ENCODE measurements at regions not wholly inside any gene's neighbourhood (a gene's known extent, or its start where the extent isn't known, plus 50 kb on each side); places are given as distances from the start of the nearest gene placed in this dataset.

DNA sequence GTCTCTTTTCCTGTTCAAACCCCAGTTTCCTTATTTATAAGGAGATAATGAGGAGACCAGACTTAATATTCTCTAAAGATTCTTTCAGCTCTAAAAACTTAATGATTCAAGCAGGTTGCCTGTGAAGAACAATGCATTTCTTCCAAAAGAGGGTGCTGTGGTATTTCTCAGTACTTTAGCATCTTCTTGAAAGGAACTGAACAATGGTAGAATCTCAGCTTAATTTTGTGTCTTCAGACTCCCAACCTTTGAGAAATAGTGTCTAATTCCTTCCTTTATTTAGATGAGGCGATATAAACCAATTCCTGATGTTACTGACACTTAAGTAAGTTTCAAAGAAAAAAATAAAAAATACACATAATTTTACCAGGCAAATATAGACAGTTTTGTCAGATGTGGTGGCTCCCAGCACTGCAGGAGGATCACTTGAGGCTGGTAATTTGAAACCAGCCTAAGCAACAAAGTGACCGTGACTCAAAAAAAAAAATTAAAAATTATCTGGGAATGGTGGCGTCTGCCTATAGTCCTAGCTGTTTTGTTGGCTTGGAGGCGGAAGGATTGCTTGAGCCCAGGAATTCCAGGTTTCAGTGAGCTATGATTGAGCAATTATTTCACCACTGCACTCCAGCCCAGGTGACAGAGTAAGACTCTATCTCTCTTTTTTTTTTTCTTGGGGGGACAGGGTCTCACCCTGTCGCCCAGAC, 76.9 kb upstream of the PSMA6 start:
- TF ChIP-seq, protein P1, sequence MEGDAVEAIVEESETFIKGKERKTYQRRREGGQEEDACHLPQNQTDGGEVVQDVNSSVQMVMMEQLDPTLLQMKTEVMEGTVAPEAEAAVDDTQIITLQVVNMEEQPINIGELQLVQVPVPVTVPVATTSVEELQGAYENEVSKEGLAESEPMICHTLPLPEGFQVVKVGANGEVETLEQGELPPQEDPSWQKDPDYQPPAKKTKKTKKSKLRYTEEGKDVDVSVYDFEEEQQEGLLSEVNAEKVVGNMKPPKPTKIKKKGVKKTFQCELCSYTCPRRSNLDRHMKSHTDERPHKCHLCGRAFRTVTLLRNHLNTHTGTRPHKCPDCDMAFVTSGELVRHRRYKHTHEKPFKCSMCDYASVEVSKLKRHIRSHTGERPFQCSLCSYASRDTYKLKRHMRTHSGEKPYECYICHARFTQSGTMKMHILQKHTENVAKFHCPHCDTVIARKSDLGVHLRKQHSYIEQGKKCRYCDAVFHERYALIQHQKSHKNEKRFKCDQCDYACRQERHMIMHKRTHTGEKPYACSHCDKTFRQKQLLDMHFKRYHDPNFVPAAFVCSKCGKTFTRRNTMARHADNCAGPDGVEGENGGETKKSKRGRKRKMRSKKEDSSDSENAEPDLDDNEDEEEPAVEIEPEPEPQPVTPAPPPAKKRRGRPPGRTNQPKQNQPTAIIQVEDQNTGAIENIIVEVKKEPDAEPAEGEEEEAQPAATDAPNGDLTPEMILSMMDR (IDR thresholded peaks at IDR 0.05; ENCODE audit: low read length): peak; percentile 55; the same call in 1 of the 2 replicates
- no peak for TF ChIP-seq EZH2 (IDR thresholded peaks at IDR 0.05; ENCODE audit: borderline replicate concordance, low read length)

Data from OCI-LY1 (cell line).